Naive B cell (primary cell): ENCODE measurements at regions not wholly inside any gene's neighbourhood (a gene's known extent, or its start where the extent isn't known, plus 50 kb on each side); places are given as distances from the start of the nearest gene placed in this dataset.

Experiments used
- ATAC-seq, 2 donors: fragments of 150-1000 bp; cut with Tn5 transposase; 2 replicates each; pipeline ENCODE4 v1.10.0; 2021; ENCODE audit warnings: low read depth in 2 of 2, mild to moderate bottlenecking in 2 of 2, moderate library complexity in 2 of 2
- DNase-seq: peaks from one replicate; pipeline ENCODE4 v3.0.0; 2022
- H3K27ac Mint-ChIP-seq, 6 donors: one replicate each; pipeline ENCODE4 v1.8.0; 2020 to 2022; ENCODE audit warnings: mild to moderate bottlenecking in 6 of 6, mixed read lengths in 6 of 6, moderate library complexity in 5 of 6, inconsistent platforms in 2 of 6
- H3K27me3 Mint-ChIP-seq, 3 donors: one replicate each; pipeline ENCODE4 v1.8.0; 2021 to 2022; ENCODE audit warnings: mixed read lengths in 3 of 3, mild to moderate bottlenecking in 1 of 3
- H3K36me3 Mint-ChIP-seq, 2 donors: one replicate each; pipeline ENCODE4 v1.8.0; 2020 to 2022; ENCODE audit warnings: mixed read lengths in 2 of 2, inconsistent platforms in 1 of 2, mild to moderate bottlenecking in 1 of 2
- H3K4me1 Mint-ChIP-seq, 3 donors: one replicate each; pipeline ENCODE4 v1.8.0; 2020 to 2022; ENCODE audit warnings: mixed read lengths in 3 of 3, inconsistent platforms in 1 of 3, mild to moderate bottlenecking in 1 of 3, moderate library complexity in 1 of 3
- H3K4me3 Mint-ChIP-seq, 8 donors: one replicate each; pipeline ENCODE4 v1.8.0; 2020 to 2022; ENCODE audit warnings: mild to moderate bottlenecking in 8 of 8, mixed read lengths in 8 of 8, moderate library complexity in 8 of 8, inconsistent platforms in 2 of 8
- H3K9me3 Mint-ChIP-seq, 7 donors: one replicate each; pipeline ENCODE4 v1.8.0; 2020 to 2022; ENCODE audit warnings: mixed read lengths in 7 of 7, mild to moderate bottlenecking in 5 of 7, inconsistent platforms in 2 of 7, moderate library complexity in 1 of 7

DNA sequence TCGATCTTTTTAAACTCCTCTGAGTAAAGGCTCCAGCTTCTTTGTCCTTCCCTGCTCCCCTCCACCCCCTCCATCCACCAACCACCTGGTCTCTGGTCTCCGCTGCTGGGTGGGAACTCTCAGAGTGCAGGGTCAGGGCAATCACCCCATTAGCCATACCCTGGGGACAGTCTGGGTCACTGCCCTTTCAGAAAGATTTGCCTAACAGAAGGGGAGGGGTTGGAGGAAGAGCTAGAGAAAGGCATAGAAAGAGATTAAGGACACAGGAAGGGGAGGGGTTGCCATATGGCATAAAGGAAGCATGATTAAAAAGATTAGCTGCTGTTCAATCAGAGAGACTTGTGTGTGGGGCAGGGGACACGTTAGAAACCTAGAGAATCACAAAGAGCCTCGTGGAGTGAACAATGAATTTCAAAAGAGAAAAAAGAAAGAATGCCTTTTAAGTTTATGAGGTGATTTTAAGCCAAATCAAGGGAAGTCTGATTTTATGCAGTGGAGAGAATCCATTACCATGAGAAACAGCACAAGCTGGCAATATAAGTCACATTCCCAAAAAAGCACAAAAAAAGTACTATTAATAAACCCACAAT lies 115.5 kb upstream of the ACSL4 start:
- no peaks in the 10 kb centered on the region for H3K36me3 Mint-ChIP-seq
- H3K4me3 Mint-ChIP-seq, result no peak overlapping the region
- H3K27me3 Mint-ChIP-seq, result peaks cover 0 to 4% (median 0%) of the 10 kb centered on the region in 3 donors
- H3K9me3 Mint-ChIP-seq, result peaks cover 0 to 4% (median 0%) of the 10 kb centered on the region in 7 donors
- DNase-seq (no peak), ATAC-seq (no peak)
- H3K4me1 Mint-ChIP-seq, result peaks cover 0 to 5% (median 5%) of the 10 kb centered on the region in 3 donors
- peak overlapping the region in 1 of 6 donors; percentile 75 for H3K27ac Mint-ChIP-seq

DNA sequence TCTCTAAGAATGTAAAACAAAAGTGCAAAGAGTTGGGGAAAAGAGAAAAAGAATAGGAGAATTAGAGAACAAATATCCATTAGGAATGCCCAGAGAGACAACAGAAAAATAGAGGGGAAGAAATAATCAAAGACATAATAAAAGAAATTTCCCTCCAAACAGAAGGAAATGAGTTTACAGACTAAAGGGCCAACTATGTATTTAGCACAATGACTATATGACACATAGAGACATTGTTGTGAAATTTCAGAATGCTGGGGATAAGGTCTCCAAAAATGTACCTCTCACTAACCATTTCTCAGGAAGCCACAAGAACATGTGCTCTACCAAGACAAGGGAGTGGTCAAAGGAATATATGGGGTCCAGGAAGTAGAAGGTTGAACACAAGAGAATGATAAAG lies 121.0 kb upstream of the ACSL4 start:
- peaks cover 0 to 5% (median 0%) of the 10 kb centered on the region in 3 donors for H3K4me1 Mint-ChIP-seq
- no peak overlapping the region for H3K27ac Mint-ChIP-seq
- no peak overlapping the region for H3K4me3 Mint-ChIP-seq
- H3K9me3 Mint-ChIP-seq, result peaks cover 0 to 8% (median 4%) of the 10 kb centered on the region in 7 donors
- DNase-seq (no peak), ATAC-seq (no peak)
- H3K27me3 Mint-ChIP-seq, result no peaks in the 10 kb centered on the region
- H3K36me3 Mint-ChIP-seq, result no peaks in the 10 kb centered on the region

- ATAC-seq, result peak in 1 of 2 donors; percentile 33
- Mint-ChIP-seq H3K27me3 (no peaks in the 10 kb centered on the region), H3K4me1 (peaks cover 0 to 5% (median 0%) of the 10 kb centered on the region in 3 donors), H3K9me3 (peaks cover 0 to 8% (median 4%) of the 10 kb centered on the region in 7 donors), H3K27ac (peak overlapping the region in 1 of 6 donors; percentile 8), H3K36me3 (no peaks in the 10 kb centered on the region), H3K4me3 (no peak overlapping the region)
- DNase-seq, result no peak
These were observed 122.4 kb upstream of the ACSL4 start for GRCh38 chrX:109855501-109855900.

- Mint-ChIP-seq H3K9me3 (peaks cover 0 to 8% (median 4%) of the 10 kb centered on the region in 7 donors), H3K36me3 (no peaks in the 10 kb centered on the region), H3K4me3 (no peak overlapping the region), H3K27ac (no peak overlapping the region), H3K27me3 (no peaks in the 10 kb centered on the region), H3K4me1 (peaks cover 0 to 5% (median 0%) of the 10 kb centered on the region in 3 donors)
- ATAC-seq (no peak), DNase-seq (peak; percentile 24)
These were observed 123.9 kb upstream of the ACSL4 start for GRCh38 chrX:109856974-109857373.

DNA sequence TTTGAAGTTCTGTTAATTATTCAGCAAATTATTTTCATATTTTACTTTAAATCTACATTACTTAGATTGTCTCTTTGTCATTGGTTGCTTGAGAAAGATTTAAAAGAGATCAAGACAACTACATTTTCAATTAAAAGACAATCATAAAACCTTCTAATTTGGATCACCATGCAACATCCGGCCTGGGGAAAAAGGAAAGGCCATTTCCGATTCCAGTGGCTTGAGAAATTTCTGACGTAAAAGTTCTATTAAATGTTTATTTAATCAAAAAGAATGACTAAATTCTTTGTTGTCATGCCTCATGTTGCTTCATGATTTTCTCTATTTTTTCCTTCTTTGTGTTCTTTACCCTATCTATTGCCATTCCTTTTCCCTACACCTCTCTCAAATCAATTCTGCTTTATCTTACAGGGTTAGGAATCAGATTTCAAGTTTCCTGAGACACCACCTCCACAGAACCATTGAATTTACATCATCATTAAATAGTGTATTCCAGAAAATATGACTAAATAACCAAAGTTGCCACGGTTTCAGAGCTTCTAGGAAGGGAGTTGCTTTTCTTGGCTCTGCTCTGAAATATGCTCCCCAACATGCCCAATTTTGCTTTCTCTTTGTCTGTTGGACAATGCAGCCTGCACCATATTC lies 124.6 kb upstream of the ACSL4 start:
- Mint-ChIP-seq H3K36me3 (no peaks in the 10 kb centered on the region), H3K27ac (peak overlapping the region in 1 of 6 donors; percentile 18), H3K27me3 (no peaks in the 10 kb centered on the region), H3K4me1 (peaks cover 0 to 5% (median 0%) of the 10 kb centered on the region in 3 donors), H3K9me3 (peaks cover 0 to 8% (median 4%) of the 10 kb centered on the region in 7 donors), H3K4me3 (no peak overlapping the region)
- no peak for ATAC-seq
- DNase-seq, result no peak

DNA sequence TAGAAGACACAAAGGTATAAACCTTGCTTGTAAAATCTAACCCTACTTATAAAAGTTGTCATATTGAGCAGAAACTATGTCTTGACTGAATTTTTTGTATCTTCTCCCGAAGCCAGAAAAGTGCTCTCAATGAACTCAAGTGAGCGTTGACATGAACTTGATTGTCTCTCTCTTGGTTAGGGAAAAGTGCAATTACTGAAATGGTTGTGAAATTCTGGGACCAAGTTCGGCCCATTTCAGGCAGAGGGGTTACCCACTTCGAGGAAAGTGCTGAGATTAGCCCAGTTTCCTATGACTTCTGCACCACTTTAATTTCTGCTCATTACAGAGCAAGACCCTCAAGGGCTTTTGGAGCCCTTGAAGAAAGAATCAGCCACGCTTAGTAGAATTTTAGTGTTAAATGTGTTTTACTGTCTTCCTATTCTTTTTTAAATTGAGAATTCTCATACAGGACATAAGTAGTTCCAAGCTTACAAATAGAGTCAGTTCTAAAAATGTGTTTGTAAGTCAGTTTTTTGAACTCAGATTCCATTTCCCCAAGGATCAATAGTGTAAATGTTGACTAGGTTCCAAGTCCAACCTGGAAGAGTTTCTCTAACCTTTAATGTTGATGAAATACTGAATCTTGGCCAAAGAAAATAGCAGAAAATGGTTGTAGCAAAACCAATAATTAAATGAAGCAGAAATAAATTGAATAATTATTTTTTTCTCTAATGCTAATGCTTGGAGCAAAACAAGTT lies 125.7 kb upstream of the ACSL4 start:
- Mint-ChIP-seq H3K4me3 (no peak overlapping the region), H3K36me3 (no peaks in the 10 kb centered on the region), H3K9me3 (peaks cover 0 to 4% (median under 1%) of the 10 kb centered on the region in 7 donors), H3K27me3 (no peaks in the 10 kb centered on the region), H3K27ac (no peak overlapping the region), H3K4me1 (peaks cover 0 to 5% (median 0%) of the 10 kb centered on the region in 3 donors)
- ATAC-seq, result no peak
- no peak for DNase-seq

DNA sequence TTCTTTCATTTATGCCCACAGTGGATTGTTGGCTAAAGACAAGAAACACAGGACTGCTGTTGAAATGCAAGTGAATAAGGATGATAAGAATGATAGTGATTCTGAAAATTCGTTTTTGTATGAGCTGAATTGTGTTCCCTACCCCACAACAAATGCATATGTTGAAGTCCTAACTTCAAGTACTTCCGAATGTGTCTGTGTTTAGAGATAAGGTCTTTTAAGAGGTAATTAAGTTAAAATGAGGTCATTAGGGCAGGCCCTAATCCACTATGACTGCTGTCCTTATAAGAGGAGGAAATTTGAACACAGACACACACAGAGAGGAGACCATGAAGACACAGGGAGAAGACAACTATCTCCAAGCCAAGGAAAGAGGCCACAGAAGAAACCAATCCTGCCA lies 126.6 kb upstream of the ACSL4 start:
- Mint-ChIP-seq H3K27ac (no peak overlapping the region), H3K4me1 (peaks cover 0 to 5% (median 0%) of the 10 kb centered on the region in 3 donors), H3K9me3 (peaks cover 0 to 2% (median 0%) of the 10 kb centered on the region in 7 donors), H3K27me3 (no peaks in the 10 kb centered on the region), H3K36me3 (no peaks in the 10 kb centered on the region), H3K4me3 (no peak overlapping the region)
- ATAC-seq (no peak), DNase-seq (no peak)

- H3K4me1 Mint-ChIP-seq, result no peaks in the 10 kb centered on the region
- no peak overlapping the region for H3K27ac Mint-ChIP-seq
- H3K9me3 Mint-ChIP-seq, result no peaks in the 10 kb centered on the region
These were observed 129.4 kb upstream of the ACSL4 start for GRCh38 chrX:109862433-109862832.

DNA sequence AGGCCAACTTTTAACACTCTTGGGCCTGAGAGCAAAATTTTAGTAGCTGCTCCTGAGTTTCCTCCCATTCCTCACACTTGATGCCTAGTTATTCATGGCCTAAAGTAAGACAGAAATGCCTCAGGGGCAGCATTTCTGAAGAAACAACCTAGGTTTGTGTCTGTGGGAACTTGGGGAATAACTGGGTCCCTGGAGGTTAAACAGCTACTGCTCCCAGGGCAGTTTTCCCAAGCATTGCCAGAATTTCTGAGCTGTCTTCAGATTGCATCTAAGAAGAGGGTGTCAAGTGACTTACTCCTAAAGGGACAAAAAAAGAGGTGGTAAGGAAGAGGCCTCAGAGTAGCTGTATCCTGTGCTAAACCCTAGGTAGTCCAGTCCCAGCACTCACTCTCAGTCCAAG lies 130.8 kb upstream of the ACSL4 start:
- H3K36me3 Mint-ChIP-seq, result no peaks in the 10 kb centered on the region
- DNase-seq, result no peak
- H3K4me3 Mint-ChIP-seq, result no peak overlapping the region
- H3K9me3 Mint-ChIP-seq, result no peaks in the 10 kb centered on the region
- peaks cover 0 to 11% (median 4%) of the 10 kb centered on the region in 3 donors for H3K27me3 Mint-ChIP-seq
- H3K4me1 Mint-ChIP-seq, result no peaks in the 10 kb centered on the region
- H3K27ac Mint-ChIP-seq, result no peak overlapping the region
- no peak for ATAC-seq

More at GRCh38 chrX:109862433-109862832, 129.4 kb upstream of the ACSL4 start:
- Mint-ChIP-seq H3K27me3 (peaks cover 0 to 11% (median under 1%) of the 10 kb centered on the region in 3 donors), H3K4me3 (no peak overlapping the region), H3K36me3 (no peaks in the 10 kb centered on the region)
- ATAC-seq (no peak), DNase-seq (no peak)

DNA sequence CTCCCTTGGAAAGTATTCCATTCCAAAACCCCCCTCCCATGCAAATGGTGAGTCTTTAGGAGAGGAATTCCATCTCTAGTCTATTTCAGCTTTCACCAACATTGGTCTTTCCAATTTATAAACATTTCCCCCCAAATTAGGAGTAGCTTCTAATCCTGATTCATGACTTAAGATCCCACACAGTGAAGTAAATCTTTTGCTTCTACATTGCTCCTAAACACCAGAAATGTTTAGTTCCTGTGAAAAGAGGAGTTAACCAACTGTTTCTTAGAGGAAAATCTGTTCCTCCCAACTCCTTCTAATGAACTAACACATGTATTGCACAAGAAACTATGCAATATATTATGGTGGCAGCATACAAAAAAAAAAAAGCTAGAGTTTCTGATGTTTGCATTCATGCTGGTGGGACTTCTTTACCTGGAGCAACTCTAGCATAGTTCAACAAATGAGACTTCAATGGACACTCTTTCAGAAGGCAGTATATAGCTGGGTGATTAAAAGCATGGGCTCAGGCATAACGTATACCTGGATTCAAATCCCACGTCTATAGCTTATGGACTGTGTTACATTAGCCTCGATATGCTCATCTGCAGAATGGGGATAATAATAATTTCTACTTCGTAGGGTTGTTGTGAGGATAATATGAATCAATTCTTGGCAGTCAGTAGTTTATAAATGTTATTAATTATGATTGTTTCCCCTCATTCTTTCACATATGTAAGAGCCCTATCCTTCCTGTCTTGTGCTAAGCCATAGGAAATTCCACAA lies 131.6 kb upstream of the TMEM164 start:
- H3K4me3 Mint-ChIP-seq, result no peak overlapping the region
- no peak overlapping the region for H3K27ac Mint-ChIP-seq
- no peak for DNase-seq

GRCh38 chrX:109872021-109872732 lies 130.7 kb upstream of the TMEM164 start:
- Mint-ChIP-seq H3K27me3 (peaks cover 0 to 4% (median 0%) of the 10 kb centered on the region in 3 donors), H3K9me3 (peaks cover 0 to 9% (median 0%) of the 10 kb centered on the region in 7 donors), H3K4me3 (no peak overlapping the region), H3K36me3 (no peaks in the 10 kb centered on the region), H3K27ac (no peak overlapping the region), H3K4me1 (no peaks in the 10 kb centered on the region)
- DNase-seq, result no peak
- ATAC-seq, result no peak

More for the DNA sequence above, 131.6 kb upstream of the TMEM164 start:
- peaks cover 0 to 9% (median 0%) of the 10 kb centered on the region in 7 donors for H3K9me3 Mint-ChIP-seq
- no peak for ATAC-seq
- no peaks in the 10 kb centered on the region for H3K4me1 Mint-ChIP-seq
- peaks cover 0 to 4% (median 0%) of the 10 kb centered on the region in 3 donors for H3K27me3 Mint-ChIP-seq
- no peaks in the 10 kb centered on the region for H3K36me3 Mint-ChIP-seq

DNA sequence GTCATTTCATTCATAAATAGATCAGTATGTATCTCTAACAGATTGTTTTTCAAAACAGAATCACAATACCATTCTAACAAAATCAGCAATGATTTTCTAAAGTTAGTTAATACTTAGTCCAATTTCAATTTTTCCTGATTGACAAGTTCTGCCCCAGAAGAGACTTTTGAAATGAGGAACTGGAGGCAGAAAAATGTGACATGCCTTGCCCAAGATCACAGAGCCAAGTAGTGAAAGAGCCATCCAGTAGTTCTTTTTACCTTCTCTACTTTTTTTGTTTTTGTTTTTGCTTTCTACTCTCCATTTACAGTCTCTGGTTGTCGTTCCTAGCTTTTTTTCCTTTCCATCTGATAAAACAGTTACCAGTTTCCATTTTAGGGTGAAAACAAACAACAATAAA lies 129.3 kb upstream of the TMEM164 start:
- Mint-ChIP-seq H3K9me3 (peaks cover 0 to 9% (median 0%) of the 10 kb centered on the region in 7 donors), H3K4me1 (no peaks in the 10 kb centered on the region), H3K27me3 (no peaks in the 10 kb centered on the region), H3K4me3 (no peak overlapping the region), H3K36me3 (no peaks in the 10 kb centered on the region), H3K27ac (no peak overlapping the region)
- ATAC-seq (no peak), DNase-seq (no peak)

GRCh38 chrX:109873983-109874382 lies 128.9 kb upstream of the TMEM164 start:
- DNase-seq (no peak), ATAC-seq (no peak)
- no peak overlapping the region for H3K27ac Mint-ChIP-seq
- no peaks in the 10 kb centered on the region for H3K4me1 Mint-ChIP-seq
- peaks cover 0 to 9% (median 0%) of the 10 kb centered on the region in 7 donors for H3K9me3 Mint-ChIP-seq
- no peaks in the 10 kb centered on the region for H3K36me3 Mint-ChIP-seq
- H3K27me3 Mint-ChIP-seq, result no peaks in the 10 kb centered on the region
- no peak overlapping the region for H3K4me3 Mint-ChIP-seq
